ENCODE measurements at regions not wholly inside any gene's neighbourhood (a gene's known extent, or its start where the extent isn't known, plus 50 kb on each side); places are given as distances from the start of the nearest gene placed in this dataset.

DNA sequence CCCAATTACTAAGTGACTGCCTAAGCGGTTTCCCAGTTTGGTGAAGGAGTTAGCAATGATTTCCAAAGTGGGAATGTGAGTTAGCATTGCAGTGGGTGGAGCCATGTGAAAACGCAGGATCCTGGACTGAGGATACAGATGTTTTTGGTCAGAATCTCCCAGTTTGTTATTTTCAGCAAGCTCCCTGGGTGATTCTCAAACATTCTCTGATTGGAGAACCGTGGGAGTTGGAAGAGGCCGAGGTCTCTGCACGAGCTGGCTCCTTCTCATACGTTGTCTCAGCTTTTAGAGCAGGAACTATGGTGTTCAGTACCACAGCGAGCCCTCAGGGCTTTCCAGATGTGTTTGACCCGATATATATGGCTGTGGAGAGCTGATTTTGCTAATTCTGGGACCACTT lies 396.5 kb upstream of the NPVF start:
- TF ChIP-seq, protein P1, sequence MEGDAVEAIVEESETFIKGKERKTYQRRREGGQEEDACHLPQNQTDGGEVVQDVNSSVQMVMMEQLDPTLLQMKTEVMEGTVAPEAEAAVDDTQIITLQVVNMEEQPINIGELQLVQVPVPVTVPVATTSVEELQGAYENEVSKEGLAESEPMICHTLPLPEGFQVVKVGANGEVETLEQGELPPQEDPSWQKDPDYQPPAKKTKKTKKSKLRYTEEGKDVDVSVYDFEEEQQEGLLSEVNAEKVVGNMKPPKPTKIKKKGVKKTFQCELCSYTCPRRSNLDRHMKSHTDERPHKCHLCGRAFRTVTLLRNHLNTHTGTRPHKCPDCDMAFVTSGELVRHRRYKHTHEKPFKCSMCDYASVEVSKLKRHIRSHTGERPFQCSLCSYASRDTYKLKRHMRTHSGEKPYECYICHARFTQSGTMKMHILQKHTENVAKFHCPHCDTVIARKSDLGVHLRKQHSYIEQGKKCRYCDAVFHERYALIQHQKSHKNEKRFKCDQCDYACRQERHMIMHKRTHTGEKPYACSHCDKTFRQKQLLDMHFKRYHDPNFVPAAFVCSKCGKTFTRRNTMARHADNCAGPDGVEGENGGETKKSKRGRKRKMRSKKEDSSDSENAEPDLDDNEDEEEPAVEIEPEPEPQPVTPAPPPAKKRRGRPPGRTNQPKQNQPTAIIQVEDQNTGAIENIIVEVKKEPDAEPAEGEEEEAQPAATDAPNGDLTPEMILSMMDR (IDR thresholded peaks at IDR 0.05; ENCODE audit: poor library complexity, severe bottlenecking): no peak
- TF ChIP-seq EZH2 (IDR thresholded peaks at IDR 0.05; ENCODE audit: borderline replicate concordance, insufficient read depth, low read length, poor library complexity, severe bottlenecking) (no peak), POLR2AphosphoS5 (IDR thresholded peaks at IDR 0.05) (no peak), EP300 (conservative IDR thresholded peaks at IDR 0.05; ENCODE audit: poor library complexity, severe bottlenecking) (no peak), SMC3 (conservative IDR thresholded peaks at IDR 0.05; ENCODE audit: poor library complexity) (no peak)
- TF ChIP-seq, protein P2, sequence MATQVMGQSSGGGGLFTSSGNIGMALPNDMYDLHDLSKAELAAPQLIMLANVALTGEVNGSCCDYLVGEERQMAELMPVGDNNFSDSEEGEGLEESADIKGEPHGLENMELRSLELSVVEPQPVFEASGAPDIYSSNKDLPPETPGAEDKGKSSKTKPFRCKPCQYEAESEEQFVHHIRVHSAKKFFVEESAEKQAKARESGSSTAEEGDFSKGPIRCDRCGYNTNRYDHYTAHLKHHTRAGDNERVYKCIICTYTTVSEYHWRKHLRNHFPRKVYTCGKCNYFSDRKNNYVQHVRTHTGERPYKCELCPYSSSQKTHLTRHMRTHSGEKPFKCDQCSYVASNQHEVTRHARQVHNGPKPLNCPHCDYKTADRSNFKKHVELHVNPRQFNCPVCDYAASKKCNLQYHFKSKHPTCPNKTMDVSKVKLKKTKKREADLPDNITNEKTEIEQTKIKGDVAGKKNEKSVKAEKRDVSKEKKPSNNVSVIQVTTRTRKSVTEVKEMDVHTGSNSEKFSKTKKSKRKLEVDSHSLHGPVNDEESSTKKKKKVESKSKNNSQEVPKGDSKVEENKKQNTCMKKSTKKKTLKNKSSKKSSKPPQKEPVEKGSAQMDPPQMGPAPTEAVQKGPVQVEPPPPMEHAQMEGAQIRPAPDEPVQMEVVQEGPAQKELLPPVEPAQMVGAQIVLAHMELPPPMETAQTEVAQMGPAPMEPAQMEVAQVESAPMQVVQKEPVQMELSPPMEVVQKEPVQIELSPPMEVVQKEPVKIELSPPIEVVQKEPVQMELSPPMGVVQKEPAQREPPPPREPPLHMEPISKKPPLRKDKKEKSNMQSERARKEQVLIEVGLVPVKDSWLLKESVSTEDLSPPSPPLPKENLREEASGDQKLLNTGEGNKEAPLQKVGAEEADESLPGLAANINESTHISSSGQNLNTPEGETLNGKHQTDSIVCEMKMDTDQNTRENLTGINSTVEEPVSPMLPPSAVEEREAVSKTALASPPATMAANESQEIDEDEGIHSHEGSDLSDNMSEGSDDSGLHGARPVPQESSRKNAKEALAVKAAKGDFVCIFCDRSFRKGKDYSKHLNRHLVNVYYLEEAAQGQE (IDR thresholded peaks at IDR 0.05; ENCODE audit: borderline replicate concordance): no peak

Measured in neural cell (in vitro differentiated cells).